Stomach (tissue), 8 donors: ENCODE measurements at regions not wholly inside any gene's neighbourhood (a gene's known extent, or its start where the extent isn't known, plus 50 kb on each side); places are given as distances from the start of the nearest gene placed in this dataset.

ENCODE experiments used
- DNase-seq, 2 donors: peaks; one replicate each; pipeline versions ENCODE4 v3.0.0 to v3.0.0-alpha.2; 2013 to 2019
- H3K27ac ChIP-seq, 5 donors: fragments of 200-600 bp in 4 of 5; sonication (generic) in 4 of 5; one replicate each; pipeline ENCODE4 v1.5.1; 2013 to 2019; ENCODE audit warnings: mild to moderate bottlenecking in 1 of 5, moderate library complexity in 1 of 5
- H3K27me3 ChIP-seq, 3 donors: fragments of 200-600 bp; sonication (generic); one replicate each; pipeline ENCODE4 v1.5.1; 2017 to 2019; ENCODE audit warnings: mixed run types in 1 of 3
- H3K36me3 ChIP-seq, 4 donors: fragments of 200-600 bp; sonication (generic); 1 replicate in 3 of 4; 2 replicates in 1 of 4; pipeline ENCODE4 v1.5.1; 2016 to 2019
- H3K4me1 ChIP-seq, 4 donors: fragments of 200-600 bp; sonication (generic); one replicate each; pipeline ENCODE4 v1.5.1; 2016 to 2019
- H3K4me3 ChIP-seq, 4 donors: fragments of 200-600 bp; sonication (generic) in 3 of 4; one replicate each; pipeline ENCODE4 v1.5.1; 2016 to 2019; ENCODE audit warnings: mild to moderate bottlenecking in 1 of 4
- H3K9me3 ChIP-seq, 4 donors: fragments of 200-600 bp; sonication (generic); one replicate each; pipeline ENCODE4 v1.5.1; 2016 to 2019
- EP300 ChIP-seq: sonication (generic); formaldehyde crosslinking; IDR thresholded peaks from one replicate; pipeline ENCODE4 v1.6.1; 2017; ENCODE audit warnings: antibody characterized with exemption
- POLR2A ChIP-seq, 4 donors: fragments of 450-650 bp; IDR thresholded peaks; one replicate each; pipeline ENCODE4 v1.6.1; 2016; ENCODE audit warnings: antibody characterized with exemption in 4 of 4, control low read depth in 2 of 4, mild to moderate bottlenecking in 1 of 4, moderate library complexity in 1 of 4
- POLR2AphosphoS5 ChIP-seq, 3 donors: sonication (generic); formaldehyde crosslinking; IDR thresholded peaks; one replicate each; pipeline ENCODE4 v1.6.1; 2016; ENCODE audit warnings: antibody characterized with exemption in 3 of 3
- WGBS, 5 donors: extraction: QIAGEN DNeasy Blood & Tissue Kit in 3 of 5; methylation state at CpG; one replicate each; pipeline versions ENCODE4 v1.1.5 to v1.1.7; 2013 to 2018; 5-methylcytosine and 5-hydroxymethylcytosine counted together
- intact Hi-C: fragments of 100-400 bp; cut with DNase I; formaldehyde crosslinking; loops from one replicate; pipeline ENCODE4 v1.15.1; 2023; ENCODE audit warnings: low total_unique reads
- TF ChIP-seq, protein P1 (sequence below), 7 experiments: fragments of 450-650 bp in 4 of 7; fragments of 200-600 bp in 3 of 7; sonication (generic) in 3 of 7; IDR thresholded peaks; one replicate each; pipeline ENCODE4 v1.5.1; 2016 to 2019; ENCODE audit warnings: antibody characterized with exemption in 7 of 7, control low read depth in 2 of 7, mild to moderate bottlenecking in 1 of 7
- donor health status: healthy with polysubstance abuse.
- donor health status: Bipolar disorder and iron deficiency.
- donor health status: healthy.

DNA sequence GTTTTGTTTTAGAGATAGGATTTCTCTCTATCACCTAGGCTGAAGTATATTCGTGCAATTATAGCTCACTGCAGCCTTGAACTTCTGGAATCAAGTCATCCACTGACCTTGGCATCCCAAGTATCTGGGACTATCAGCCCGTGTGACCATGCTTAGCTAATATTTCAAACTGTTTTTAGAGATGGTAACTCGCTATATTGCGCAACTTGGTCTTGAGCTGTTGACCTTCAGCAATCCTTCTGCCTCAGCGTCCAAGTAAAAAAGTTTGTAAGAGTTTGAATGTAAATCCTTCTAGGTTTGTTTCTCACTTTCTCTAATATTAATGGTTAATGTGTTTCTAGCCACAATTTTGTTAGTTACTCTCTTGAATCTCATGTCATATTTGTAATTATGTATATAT is 1243.5 kb upstream of the CADM2 start:
- no peak overlapping the region for H3K4me3 ChIP-seq
- no peaks in the 10 kb centered on the region for H3K4me1 ChIP-seq
- H3K9me3 ChIP-seq, result no peaks in the 10 kb centered on the region
- 48 to 73% (median 53%) methylated on average over 5 of the region's 5 CpGs for WGBS, 5 donors
- no peak overlapping the region for H3K27ac ChIP-seq
- no peaks in the 10 kb centered on the region for H3K36me3 ChIP-seq
- TF ChIP-seq POLR2AphosphoS5 (IDR thresholded peaks at IDR 0.05) (no peak), POLR2A (IDR thresholded peaks at IDR 0.05) (no peak), EP300 (no peak)
- TF ChIP-seq, protein P1, sequence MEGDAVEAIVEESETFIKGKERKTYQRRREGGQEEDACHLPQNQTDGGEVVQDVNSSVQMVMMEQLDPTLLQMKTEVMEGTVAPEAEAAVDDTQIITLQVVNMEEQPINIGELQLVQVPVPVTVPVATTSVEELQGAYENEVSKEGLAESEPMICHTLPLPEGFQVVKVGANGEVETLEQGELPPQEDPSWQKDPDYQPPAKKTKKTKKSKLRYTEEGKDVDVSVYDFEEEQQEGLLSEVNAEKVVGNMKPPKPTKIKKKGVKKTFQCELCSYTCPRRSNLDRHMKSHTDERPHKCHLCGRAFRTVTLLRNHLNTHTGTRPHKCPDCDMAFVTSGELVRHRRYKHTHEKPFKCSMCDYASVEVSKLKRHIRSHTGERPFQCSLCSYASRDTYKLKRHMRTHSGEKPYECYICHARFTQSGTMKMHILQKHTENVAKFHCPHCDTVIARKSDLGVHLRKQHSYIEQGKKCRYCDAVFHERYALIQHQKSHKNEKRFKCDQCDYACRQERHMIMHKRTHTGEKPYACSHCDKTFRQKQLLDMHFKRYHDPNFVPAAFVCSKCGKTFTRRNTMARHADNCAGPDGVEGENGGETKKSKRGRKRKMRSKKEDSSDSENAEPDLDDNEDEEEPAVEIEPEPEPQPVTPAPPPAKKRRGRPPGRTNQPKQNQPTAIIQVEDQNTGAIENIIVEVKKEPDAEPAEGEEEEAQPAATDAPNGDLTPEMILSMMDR (IDR thresholded peaks at IDR 0.05), result no peak
- no peaks in the 10 kb centered on the region for H3K27me3 ChIP-seq
- intact Hi-C loops, result no loop called here
- no peak for DNase-seq

DNA sequence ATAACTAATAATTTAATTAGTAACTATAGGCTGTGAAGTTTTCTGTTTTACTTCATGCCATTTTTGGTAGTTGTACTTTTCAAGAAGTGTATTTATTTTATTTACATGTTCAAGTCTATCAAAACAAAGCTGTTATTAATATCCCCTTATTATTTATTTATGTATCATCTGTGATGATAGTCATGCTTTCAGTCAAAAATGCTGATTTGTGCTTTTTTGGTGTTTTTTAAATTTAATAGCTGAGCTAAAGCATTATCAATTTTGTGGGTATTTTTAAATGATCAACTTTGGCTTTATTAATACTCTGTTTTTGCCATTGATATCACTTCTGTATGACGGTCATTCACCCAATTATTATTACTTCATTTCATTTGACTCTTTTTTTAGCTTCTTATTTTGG is 1229.2 kb upstream of the CADM2 start:
- H3K4me3 ChIP-seq, result no peak overlapping the region
- TF ChIP-seq, protein P1 (IDR thresholded peaks at IDR 0.05), result no peak
- TF ChIP-seq POLR2AphosphoS5 (IDR thresholded peaks at IDR 0.05), result no peak
- TF ChIP-seq EP300, result no peak
- intact Hi-C loops, result no loop called here
- no peaks in the 10 kb centered on the region for H3K27me3 ChIP-seq
- no peaks in the 10 kb centered on the region for H3K36me3 ChIP-seq
- H3K27ac ChIP-seq, result no peak overlapping the region
- WGBS, 5 donors, result 76 to 87% (median 78%) methylated on average over 1 of the region's 1 CpG
- peaks cover 0 to 39% (median 29%) of the 10 kb centered on the region in 4 donors for H3K9me3 ChIP-seq
- DNase-seq, result no peak
- H3K4me1 ChIP-seq, result no peaks in the 10 kb centered on the region

DNA sequence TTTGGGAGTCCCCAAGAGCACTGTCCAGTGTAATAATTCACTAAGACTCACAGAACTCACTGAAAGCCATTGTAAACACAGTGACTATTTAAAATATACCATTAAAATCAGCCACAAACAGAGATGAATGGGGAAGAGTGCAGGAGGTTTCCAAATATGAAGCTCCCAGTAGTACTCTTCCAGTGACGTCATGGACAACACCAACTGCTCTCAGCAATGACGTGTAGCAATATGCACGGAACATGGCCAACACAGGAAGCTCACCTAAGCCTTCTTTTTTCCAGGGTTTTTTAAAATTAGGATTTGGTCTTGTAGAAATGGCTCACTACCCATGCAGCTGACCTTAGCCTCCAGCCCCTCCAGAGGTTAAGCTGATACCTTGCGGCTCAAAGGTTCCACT is 1224.1 kb upstream of the CADM2 start:
- TF ChIP-seq POLR2A (IDR thresholded peaks at IDR 0.05), result no peak
- no peak for TF ChIP-seq EP300
- TF ChIP-seq, protein P1 (IDR thresholded peaks at IDR 0.05), result no peak
- TF ChIP-seq POLR2AphosphoS5 (IDR thresholded peaks at IDR 0.05), result no peak
- WGBS, 5 donors, result 66 to 84% (median 74%) methylated on average over 4 of the region's 4 CpGs
- H3K4me1 ChIP-seq, result no peaks in the 10 kb centered on the region
- H3K27ac ChIP-seq, result no peak overlapping the region
- intact Hi-C loops, result no loop called here
- no peak overlapping the region for H3K4me3 ChIP-seq
- no peaks in the 10 kb centered on the region for H3K27me3 ChIP-seq
- no peaks in the 10 kb centered on the region for H3K9me3 ChIP-seq
- no peak for DNase-seq
- H3K36me3 ChIP-seq, result no peaks in the 10 kb centered on the region

DNA sequence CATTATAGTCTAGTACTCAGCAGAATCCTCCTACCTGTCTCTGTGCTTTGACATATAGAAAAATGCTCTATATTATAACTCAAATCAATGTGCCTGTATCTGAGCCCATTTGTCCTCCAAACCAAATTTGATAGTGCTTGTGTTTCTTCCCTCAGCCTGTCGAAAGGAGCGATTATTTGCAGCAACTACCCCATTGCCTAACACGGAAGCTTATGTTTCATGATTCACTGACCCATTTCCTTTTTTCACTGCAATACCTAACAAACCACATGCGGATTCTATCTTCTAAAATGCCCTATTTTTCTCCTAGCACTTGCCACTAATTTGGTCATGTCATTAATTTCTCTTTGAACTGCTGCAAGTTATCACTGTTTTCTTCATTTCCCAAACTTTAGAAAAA is 1220.6 kb upstream of the CADM2 start:
- 75 to 87% (median 79%) methylated on average over 4 of the region's 4 CpGs for WGBS, 5 donors
- no peak for DNase-seq
- intact Hi-C loops, result no loop called here

More for the DNA sequence above, 1220.6 kb upstream of the CADM2 start:
- no peaks in the 10 kb centered on the region for H3K27me3 ChIP-seq
- no peaks in the 10 kb centered on the region for H3K36me3 ChIP-seq
- H3K27ac ChIP-seq, result no peak overlapping the region
- H3K4me1 ChIP-seq, result no peaks in the 10 kb centered on the region
- no peak for TF ChIP-seq POLR2AphosphoS5 (IDR thresholded peaks at IDR 0.05)
- TF ChIP-seq POLR2A (IDR thresholded peaks at IDR 0.05), result no peak
- TF ChIP-seq EP300, result no peak
- TF ChIP-seq, protein P1 (IDR thresholded peaks at IDR 0.05), result no peak
- H3K9me3 ChIP-seq, result no peaks in the 10 kb centered on the region
- no peak overlapping the region for H3K4me3 ChIP-seq
